ENCODE measurements at regions not wholly inside any gene's neighbourhood (a gene's known extent, or its start where the extent isn't known, plus 50 kb on each side); places are given as distances from the start of the nearest gene placed in this dataset.

GRCh38 chr18:78660311-78660710 is 319.3 kb upstream of the SALL3 start:
- no peak for DNase-seq (ENCODE audit: low read depth, low spot score)
- Mint-ChIP-seq H3K4me3 (no peak overlapping the region), H3K36me3 (ENCODE audit: low read depth) (no peaks in the 10 kb centered on the region), H3K27me3 (ENCODE audit: low read depth) (peaks cover 4% of the 10 kb centered on the region), H3K4me1 (no peaks in the 10 kb centered on the region), H3K27ac (ENCODE audit: unreplicated experiment) (no peak overlapping the region), H3K9me3 (no peaks in the 10 kb centered on the region)
- no peak for TF ChIP-seq CTCF (conservative IDR thresholded peaks at IDR 0.05)

- Mint-ChIP-seq H3K27me3 (ENCODE audit: low read depth) (peaks cover 4% of the 10 kb centered on the region), H3K4me1 (no peaks in the 10 kb centered on the region), H3K9me3 (no peaks in the 10 kb centered on the region), H3K4me3 (no peak overlapping the region), H3K27ac (ENCODE audit: unreplicated experiment) (no peak overlapping the region), H3K36me3 (ENCODE audit: low read depth) (no peaks in the 10 kb centered on the region)
- TF ChIP-seq CTCF (conservative IDR thresholded peaks at IDR 0.05) = no peak
- no peak for DNase-seq (ENCODE audit: low read depth, low spot score)
Observed at GRCh38 chr18:78661316-78661715, 318.3 kb upstream of the SALL3 start.

- Mint-ChIP-seq H3K4me3 (no peak overlapping the region), H3K27me3 (ENCODE audit: low read depth) (no peaks in the 10 kb centered on the region)
- TF ChIP-seq CTCF (conservative IDR thresholded peaks at IDR 0.05) = no peak
Observed at GRCh38 chr18:78662879-78663278, 316.7 kb upstream of the SALL3 start.

GRCh38 chr18:78664048-78664447 is 315.6 kb upstream of the SALL3 start:
- no peak for DNase-seq (ENCODE audit: low read depth, low spot score)
- Mint-ChIP-seq H3K4me1 (no peaks in the 10 kb centered on the region), H3K27me3 (ENCODE audit: low read depth) (no peaks in the 10 kb centered on the region), H3K27ac (ENCODE audit: unreplicated experiment) (no peak overlapping the region), H3K36me3 (ENCODE audit: low read depth) (no peaks in the 10 kb centered on the region), H3K4me3 (no peak overlapping the region), H3K9me3 (no peaks in the 10 kb centered on the region)
- no peak for TF ChIP-seq CTCF (conservative IDR thresholded peaks at IDR 0.05)

More at GRCh38 chr18:78662879-78663278, 316.7 kb upstream of the SALL3 start:
- no peaks in the 10 kb centered on the region for H3K36me3 Mint-ChIP-seq (ENCODE audit: low read depth)
- no peak overlapping the region for H3K27ac Mint-ChIP-seq (ENCODE audit: unreplicated experiment)
- no peak for DNase-seq (ENCODE audit: low read depth, low spot score)
- H3K4me1 Mint-ChIP-seq = no peaks in the 10 kb centered on the region
- no peaks in the 10 kb centered on the region for H3K9me3 Mint-ChIP-seq

GRCh38 chr18:78664848-78665247 is 314.8 kb upstream of the SALL3 start:
- Mint-ChIP-seq H3K9me3 (no peaks in the 10 kb centered on the region), H3K4me1 (no peaks in the 10 kb centered on the region)
- DNase-seq (ENCODE audit: low read depth, low spot score) = no peak

More at GRCh38 chr18:78664848-78665247, 314.8 kb upstream of the SALL3 start:
- Mint-ChIP-seq H3K4me3 (no peak overlapping the region), H3K27ac (ENCODE audit: unreplicated experiment) (no peak overlapping the region), H3K27me3 (ENCODE audit: low read depth) (no peaks in the 10 kb centered on the region), H3K36me3 (ENCODE audit: low read depth) (no peaks in the 10 kb centered on the region)
- no peak for TF ChIP-seq CTCF (conservative IDR thresholded peaks at IDR 0.05)

Data from neural crest cell (in vitro differentiated cells).